WTC11 (cell line): ENCODE measurements at regions not wholly inside any gene's neighbourhood (a gene's known extent, or its start where the extent isn't known, plus 50 kb on each side); places are given as distances from the start of the nearest gene placed in this dataset.

Experiments
- ATAC-seq: fragments of 200-7000 bp; cut with Tn5 transposase; 2 replicates; pipeline ENCODE4 v1.10.0; 2021; ENCODE audit warnings: mild to moderate bottlenecking, moderate library complexity
- CTCF ChIA-PET: fragments of 300-600 bp; sonication (Branson Sonifier 250); formaldehyde crosslinking; loops from one replicate; lab custom pipeline; 2021; ENCODE audit warnings: antibody characterized with exemption; lab: Charles Lee
- POLR2A ChIA-PET: fragments of 350-600 bp; sonication (Branson Sonifier 250); formaldehyde crosslinking; loops from one replicate; lab custom pipeline; 2021; ENCODE audit warnings: antibody characterized with exemption; lab: Charles Lee
- DNase-seq: peaks from one replicate; pipeline ENCODE4 v3.0.0; 2021; ENCODE audit warnings: low spot score
- H3K27ac Mint-ChIP-seq: 2 replicates; pipeline ENCODE4 v1.8.0; 2021; ENCODE audit warnings: mixed read lengths
- H3K27me3 Mint-ChIP-seq: 2 replicates; pipeline ENCODE4 v1.8.0; 2021; ENCODE audit warnings: low read depth, mild to moderate bottlenecking, moderate library complexity, mixed read lengths
- H3K36me3 Mint-ChIP-seq: 2 replicates; pipeline ENCODE4 v1.8.0; 2021; ENCODE audit warnings: mixed read lengths
- H3K4me1 Mint-ChIP-seq: 2 replicates; pipeline ENCODE4 v1.8.0; 2022; ENCODE audit warnings: mixed read lengths
- H3K4me3 Mint-ChIP-seq: 2 replicates; pipeline ENCODE4 v1.8.0; 2021; ENCODE audit warnings: mild to moderate bottlenecking, moderate library complexity, mixed read lengths
- H3K9me3 Mint-ChIP-seq: 2 replicates; pipeline ENCODE4 v1.8.0; 2021; ENCODE audit warnings: mixed read lengths
- CBFB ChIP-seq: sonication (generic); formaldehyde crosslinking; IDR thresholded peaks from 2 replicates; pipeline ENCODE4 v1.8.1; 2022; ENCODE audit warnings: mild to moderate bottlenecking, low read depth, missing genetic modification reagents
- ELF4 ChIP-seq: sonication (generic); formaldehyde crosslinking; IDR thresholded peaks from 2 replicates; pipeline ENCODE4 v1.8.1; 2022; ENCODE audit warnings: low read depth, mild to moderate bottlenecking, moderate library complexity, missing genetic modification reagents
- FOXJ3 ChIP-seq: sonication (generic); formaldehyde crosslinking; IDR thresholded peaks from 2 replicates; pipeline ENCODE4 v1.9.0; 2021; ENCODE audit warnings: missing genetic modification reagents, mild to moderate bottlenecking, borderline replicate concordance
- HMGA2 ChIP-seq: fragments of 250-450 bp; sonication (Bioruptor Pico); IDR thresholded peaks from 2 replicates; pipeline ENCODE4 v1.4.0; 2021; ENCODE audit warnings: mild to moderate bottlenecking, moderate library complexity
- IRF2 ChIP-seq: sonication (generic); formaldehyde crosslinking; IDR thresholded peaks from 2 replicates; pipeline ENCODE4 v1.8.0; 2022; ENCODE audit warnings: low read depth, missing genetic modification reagents, borderline replicate concordance
- JUN ChIP-seq: sonication (generic); formaldehyde crosslinking; IDR thresholded peaks from 2 replicates; pipeline ENCODE4 v1.8.0; 2023; ENCODE audit warnings: mild to moderate bottlenecking, missing genetic modification reagents
- NFATC4 ChIP-seq: fragments of 250-450 bp; sonication (Bioruptor Pico); IDR thresholded peaks from 2 replicates; pipeline ENCODE4 v1.9.0; 2021; ENCODE audit warnings: mild to moderate bottlenecking
- NR1H2 ChIP-seq: sonication (generic); formaldehyde crosslinking; IDR thresholded peaks from 2 replicates; pipeline ENCODE4 v1.9.0; 2021; ENCODE audit warnings: mild to moderate bottlenecking, moderate library complexity, missing genetic modification reagents
- OVOL2 ChIP-seq: fragments of 250-450 bp; sonication (Bioruptor Pico); IDR thresholded peaks from 2 replicates; pipeline ENCODE4 v1.9.0; 2021; ENCODE audit warnings: mild to moderate bottlenecking, borderline replicate concordance
- RORB ChIP-seq: fragments of 250-450 bp; sonication (Bioruptor Pico); IDR thresholded peaks from 2 replicates; pipeline ENCODE4 v1.9.0; 2021; ENCODE audit warnings: mild to moderate bottlenecking
- SMAD4 ChIP-seq: sonication (generic); formaldehyde crosslinking; IDR thresholded peaks from 2 replicates; pipeline ENCODE4 v1.8.0; 2022; ENCODE audit warnings: mild to moderate bottlenecking, missing genetic modification reagents
- TEAD4 ChIP-seq: sonication (generic); formaldehyde crosslinking; IDR thresholded peaks from 2 replicates; pipeline ENCODE4 v1.8.0; 2022; ENCODE audit warnings: mild to moderate bottlenecking, missing genetic modification reagents
- ZNF138 ChIP-seq: sonication (generic); formaldehyde crosslinking; conservative IDR thresholded peaks from 2 replicates; pipeline ENCODE4 v1.8.1; 2022; ENCODE audit warnings: mild to moderate bottlenecking, moderate library complexity, missing genetic modification reagents
- ZNF219 ChIP-seq: sonication (generic); formaldehyde crosslinking; IDR thresholded peaks from 2 replicates; pipeline ENCODE4 v1.8.0; 2023; ENCODE audit warnings: missing genetic modification reagents, mild to moderate bottlenecking, borderline replicate concordance
- TF ChIP-seq, protein P1 (sequence below): sonication (generic); formaldehyde crosslinking; IDR thresholded peaks from 2 replicates; pipeline ENCODE4 v1.8.0; 2023; ENCODE audit warnings: missing genetic modification reagents
- TF ChIP-seq, protein P2 (sequence below): fragments of 250-450 bp; sonication (Bioruptor Pico); IDR thresholded peaks from 2 replicates; pipeline ENCODE4 v1.8.0; 2021; ENCODE audit warnings: mild to moderate bottlenecking
- TF ChIP-seq, protein P3 (sequence below): sonication (generic); formaldehyde crosslinking; IDR thresholded peaks from 2 replicates; pipeline ENCODE4 v1.8.1; 2023; ENCODE audit warnings: mild to moderate bottlenecking, moderate library complexity, missing genetic modification reagents
- TF ChIP-seq, protein P4 (sequence below): sonication (generic); formaldehyde crosslinking; IDR thresholded peaks from 2 replicates; pipeline ENCODE4 v1.8.1; 2023; ENCODE audit warnings: mild to moderate bottlenecking, missing genetic modification reagents, moderate library complexity
- TF ChIP-seq, protein P5 (sequence below): sonication (generic); formaldehyde crosslinking; IDR thresholded peaks from 2 replicates; pipeline ENCODE4 v1.8.0; 2022; ENCODE audit warnings: mild to moderate bottlenecking, missing genetic modification reagents
- TF ChIP-seq, protein P6 (sequence below): sonication (generic); formaldehyde crosslinking; IDR thresholded peaks from 2 replicates; pipeline ENCODE4 v1.8.1; 2023; ENCODE audit warnings: mild to moderate bottlenecking, missing genetic modification reagents
- TF ChIP-seq, protein P7 (sequence below): sonication (generic); formaldehyde crosslinking; IDR thresholded peaks from 2 replicates; pipeline ENCODE4 v1.8.0; 2022; ENCODE audit warnings: mild to moderate bottlenecking, missing genetic modification reagents
- TF ChIP-seq, protein P8 (sequence below): fragments of 250-450 bp; sonication (Bioruptor Pico); IDR thresholded peaks from 2 replicates; pipeline ENCODE4 v1.9.0; 2021; ENCODE audit warnings: moderate library complexity, mild to moderate bottlenecking, inconsistent platforms, borderline replicate concordance
- TF ChIP-seq, protein P9 (sequence below): sonication (generic); formaldehyde crosslinking; IDR thresholded peaks from 2 replicates; pipeline ENCODE4 v1.8.0; 2022; ENCODE audit warnings: mild to moderate bottlenecking, missing genetic modification reagents
- TF ChIP-seq, protein P10 (sequence below): fragments of 200-600 bp; IDR thresholded peaks from 2 replicates; pipeline ENCODE4 v1.8.0; 2022; ENCODE audit warnings: antibody characterized with exemption

DNA sequence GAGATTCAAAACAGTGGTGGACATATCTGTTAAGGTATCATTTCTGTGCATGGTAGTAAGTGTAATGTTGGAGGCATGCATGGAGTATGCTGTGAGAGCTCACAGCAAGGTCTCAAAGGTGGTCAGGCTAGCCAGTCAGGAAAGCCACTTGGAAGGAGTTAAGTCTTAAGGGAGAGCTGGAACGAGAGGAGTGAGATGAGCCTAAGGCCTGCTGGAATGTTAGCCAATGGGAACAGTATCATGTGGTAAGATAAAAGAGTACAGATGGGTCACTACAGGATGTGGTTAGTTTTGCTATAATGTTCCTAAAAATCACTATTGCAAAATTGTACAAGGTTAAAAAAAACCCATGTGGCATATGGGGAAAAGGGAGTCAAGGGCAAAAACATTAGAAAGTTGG is 311.7 kb upstream of the E2F7 start:
- Mint-ChIP-seq H3K36me3 (no peaks in the 10 kb centered on the region), H3K9me3 (no peaks in the 10 kb centered on the region), H3K27me3 (no peaks in the 10 kb centered on the region), H3K27ac (no peak overlapping the region), H3K4me1 (peaks cover 11% of the 10 kb centered on the region), H3K4me3 (no peak overlapping the region)
- DNase-seq (no peak), ATAC-seq (peak; percentile 36)
- POLR2A ChIA-PET = no interaction called here
- CTCF ChIA-PET = no interaction called here
- no peak for TF ChIP-seq ZNF219 (CRISPR knock-in tag)
- no peak for TF ChIP-seq CBFB (CRISPR knock-in tag)
- TF ChIP-seq ELF4 = no peak

DNA sequence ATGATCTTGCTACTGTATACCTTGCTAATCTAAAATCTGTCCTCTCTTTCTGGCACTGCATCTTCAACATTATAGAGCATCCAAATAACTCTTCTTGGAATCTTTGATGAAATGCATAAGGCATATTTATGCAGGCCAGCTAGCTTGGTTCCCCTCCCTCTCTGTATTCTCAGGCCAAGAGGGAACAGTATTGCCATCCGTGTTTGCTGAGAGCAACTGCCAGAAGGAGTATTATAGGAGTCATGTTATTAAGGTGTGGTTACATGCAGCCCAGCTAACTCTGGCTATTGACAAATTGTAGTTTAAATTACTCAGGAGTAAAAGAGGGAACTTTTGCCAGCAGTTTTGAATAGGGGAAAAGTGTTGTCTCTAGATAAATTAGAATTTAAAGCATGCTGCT is 309.3 kb upstream of the E2F7 start:
- no peak overlapping the region for H3K4me3 Mint-ChIP-seq
- no peak overlapping the region for H3K27ac Mint-ChIP-seq
- ChIA-PET POLR2A (no interaction called here), CTCF (no interaction called here)
- DNase-seq (no peak), ATAC-seq (no peak)
- TF ChIP-seq, protein P1, sequence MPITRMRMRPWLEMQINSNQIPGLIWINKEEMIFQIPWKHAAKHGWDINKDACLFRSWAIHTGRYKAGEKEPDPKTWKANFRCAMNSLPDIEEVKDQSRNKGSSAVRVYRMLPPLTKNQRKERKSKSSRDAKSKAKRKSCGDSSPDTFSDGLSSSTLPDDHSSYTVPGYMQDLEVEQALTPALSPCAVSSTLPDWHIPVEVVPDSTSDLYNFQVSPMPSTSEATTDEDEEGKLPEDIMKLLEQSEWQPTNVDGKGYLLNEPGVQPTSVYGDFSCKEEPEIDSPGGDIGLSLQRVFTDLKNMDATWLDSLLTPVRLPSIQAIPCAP = no peak
- TF ChIP-seq IRF2 (CRISPR knock-in tag) (no peak), SMAD4 (CRISPR knock-in tag) (no peak), NR1H2 (CRISPR knock-in tag) (no peak), TEAD4 (CRISPR knock-in tag) (no peak), HMGA2 (CRISPR knock-in tag) (no peak)
- TF ChIP-seq, protein P2, sequence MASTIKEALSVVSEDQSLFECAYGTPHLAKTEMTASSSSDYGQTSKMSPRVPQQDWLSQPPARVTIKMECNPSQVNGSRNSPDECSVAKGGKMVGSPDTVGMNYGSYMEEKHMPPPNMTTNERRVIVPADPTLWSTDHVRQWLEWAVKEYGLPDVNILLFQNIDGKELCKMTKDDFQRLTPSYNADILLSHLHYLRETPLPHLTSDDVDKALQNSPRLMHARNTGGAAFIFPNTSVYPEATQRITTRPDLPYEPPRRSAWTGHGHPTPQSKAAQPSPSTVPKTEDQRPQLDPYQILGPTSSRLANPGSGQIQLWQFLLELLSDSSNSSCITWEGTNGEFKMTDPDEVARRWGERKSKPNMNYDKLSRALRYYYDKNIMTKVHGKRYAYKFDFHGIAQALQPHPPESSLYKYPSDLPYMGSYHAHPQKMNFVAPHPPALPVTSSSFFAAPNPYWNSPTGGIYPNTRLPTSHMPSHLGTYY = no peak
- peaks cover 4% of the 10 kb centered on the region for H3K4me1 Mint-ChIP-seq
- H3K36me3 Mint-ChIP-seq = no peaks in the 10 kb centered on the region
- H3K27me3 Mint-ChIP-seq = no peaks in the 10 kb centered on the region
- no peaks in the 10 kb centered on the region for H3K9me3 Mint-ChIP-seq

DNA sequence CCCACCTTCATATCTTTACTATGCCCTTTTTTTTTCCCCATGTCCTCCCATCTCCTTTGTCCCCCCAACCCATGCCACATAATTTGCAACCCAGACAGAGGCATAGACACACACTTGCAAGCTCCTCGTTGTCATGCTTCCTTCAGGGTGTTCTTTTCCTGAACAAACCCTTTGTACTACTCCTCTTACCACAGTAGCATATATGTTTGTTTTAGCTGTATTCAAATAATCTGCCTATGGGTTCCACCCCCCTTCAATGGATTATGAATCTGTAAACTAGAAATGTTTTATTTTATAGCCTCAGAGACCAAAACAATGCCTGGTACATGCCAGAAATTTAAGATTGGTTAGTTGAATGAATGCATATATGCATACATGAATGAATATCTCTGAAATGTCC is 307.1 kb upstream of the E2F7 start:
- POLR2A ChIA-PET = no interaction called here
- CTCF ChIA-PET = no interaction called here
- TF ChIP-seq, protein P3, sequence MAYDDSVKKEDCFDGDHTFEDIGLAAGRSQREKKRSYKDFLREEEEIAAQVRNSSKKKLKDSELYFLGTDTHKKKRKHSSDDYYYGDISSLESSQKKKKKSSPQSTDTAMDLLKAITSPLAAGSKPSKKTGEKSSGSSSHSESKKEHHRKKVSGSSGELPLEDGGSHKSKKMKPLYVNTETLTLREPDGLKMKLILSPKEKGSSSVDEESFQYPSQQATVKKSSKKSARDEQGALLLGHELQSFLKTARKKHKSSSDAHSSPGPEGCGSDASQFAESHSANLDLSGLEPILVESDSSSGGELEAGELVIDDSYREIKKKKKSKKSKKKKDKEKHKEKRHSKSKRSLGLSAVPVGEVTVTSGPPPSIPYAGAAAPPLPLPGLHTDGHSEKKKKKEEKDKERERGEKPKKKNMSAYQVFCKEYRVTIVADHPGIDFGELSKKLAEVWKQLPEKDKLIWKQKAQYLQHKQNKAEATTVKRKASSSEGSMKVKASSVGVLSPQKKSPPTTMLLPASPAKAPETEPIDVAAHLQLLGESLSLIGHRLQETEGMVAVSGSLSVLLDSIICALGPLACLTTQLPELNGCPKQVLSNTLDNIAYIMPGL (CRISPR knock-in tag) = no peak
- TF ChIP-seq, protein P4, sequence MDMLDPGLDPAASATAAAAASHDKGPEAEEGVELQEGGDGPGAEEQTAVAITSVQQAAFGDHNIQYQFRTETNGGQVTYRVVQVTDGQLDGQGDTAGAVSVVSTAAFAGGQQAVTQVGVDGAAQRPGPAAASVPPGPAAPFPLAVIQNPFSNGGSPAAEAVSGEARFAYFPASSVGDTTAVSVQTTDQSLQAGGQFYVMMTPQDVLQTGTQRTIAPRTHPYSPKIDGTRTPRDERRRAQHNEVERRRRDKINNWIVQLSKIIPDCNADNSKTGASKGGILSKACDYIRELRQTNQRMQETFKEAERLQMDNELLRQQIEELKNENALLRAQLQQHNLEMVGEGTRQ (CRISPR knock-in tag) = no peak
- TF ChIP-seq, protein P5, sequence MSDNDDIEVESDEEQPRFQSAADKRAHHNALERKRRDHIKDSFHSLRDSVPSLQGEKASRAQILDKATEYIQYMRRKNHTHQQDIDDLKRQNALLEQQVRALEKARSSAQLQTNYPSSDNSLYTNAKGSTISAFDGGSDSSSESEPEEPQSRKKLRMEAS = no peak
- TF ChIP-seq, protein P6, sequence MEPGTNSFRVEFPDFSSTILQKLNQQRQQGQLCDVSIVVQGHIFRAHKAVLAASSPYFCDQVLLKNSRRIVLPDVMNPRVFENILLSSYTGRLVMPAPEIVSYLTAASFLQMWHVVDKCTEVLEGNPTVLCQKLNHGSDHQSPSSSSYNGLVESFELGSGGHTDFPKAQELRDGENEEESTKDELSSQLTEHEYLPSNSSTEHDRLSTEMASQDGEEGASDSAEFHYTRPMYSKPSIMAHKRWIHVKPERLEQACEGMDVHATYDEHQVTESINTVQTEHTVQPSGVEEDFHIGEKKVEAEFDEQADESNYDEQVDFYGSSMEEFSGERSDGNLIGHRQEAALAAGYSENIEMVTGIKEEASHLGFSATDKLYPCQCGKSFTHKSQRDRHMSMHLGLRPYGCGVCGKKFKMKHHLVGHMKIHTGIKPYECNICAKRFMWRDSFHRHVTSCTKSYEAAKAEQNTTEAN (CRISPR knock-in tag) = no peak
- no peak for TF ChIP-seq NFATC4 (CRISPR knock-in tag)
- TF ChIP-seq RORB (CRISPR knock-in tag) = no peak
- no peak for TF ChIP-seq OVOL2
- TF ChIP-seq, protein P7, sequence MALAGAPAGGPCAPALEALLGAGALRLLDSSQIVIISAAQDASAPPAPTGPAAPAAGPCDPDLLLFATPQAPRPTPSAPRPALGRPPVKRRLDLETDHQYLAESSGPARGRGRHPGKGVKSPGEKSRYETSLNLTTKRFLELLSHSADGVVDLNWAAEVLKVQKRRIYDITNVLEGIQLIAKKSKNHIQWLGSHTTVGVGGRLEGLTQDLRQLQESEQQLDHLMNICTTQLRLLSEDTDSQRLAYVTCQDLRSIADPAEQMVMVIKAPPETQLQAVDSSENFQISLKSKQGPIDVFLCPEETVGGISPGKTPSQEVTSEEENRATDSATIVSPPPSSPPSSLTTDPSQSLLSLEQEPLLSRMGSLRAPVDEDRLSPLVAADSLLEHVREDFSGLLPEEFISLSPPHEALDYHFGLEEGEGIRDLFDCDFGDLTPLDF (CRISPR knock-in tag) = no peak
- TF ChIP-seq, protein P8, sequence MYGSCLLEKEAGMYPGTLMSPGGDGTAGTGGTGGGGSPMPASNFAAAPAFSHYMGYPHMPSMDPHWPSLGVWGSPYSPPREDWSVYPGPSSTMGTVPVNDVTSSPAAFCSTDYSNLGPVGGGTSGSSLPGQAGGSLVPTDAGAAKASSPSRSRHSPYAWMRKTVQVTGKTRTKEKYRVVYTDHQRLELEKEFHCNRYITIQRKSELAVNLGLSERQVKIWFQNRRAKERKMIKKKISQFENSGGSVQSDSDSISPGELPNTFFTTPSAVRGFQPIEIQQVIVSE (CRISPR knock-in tag) = no peak
- TF ChIP-seq JUN (CRISPR knock-in tag) = no peak
- TF ChIP-seq ZNF138 = no peak
- TF ChIP-seq, protein P9, sequence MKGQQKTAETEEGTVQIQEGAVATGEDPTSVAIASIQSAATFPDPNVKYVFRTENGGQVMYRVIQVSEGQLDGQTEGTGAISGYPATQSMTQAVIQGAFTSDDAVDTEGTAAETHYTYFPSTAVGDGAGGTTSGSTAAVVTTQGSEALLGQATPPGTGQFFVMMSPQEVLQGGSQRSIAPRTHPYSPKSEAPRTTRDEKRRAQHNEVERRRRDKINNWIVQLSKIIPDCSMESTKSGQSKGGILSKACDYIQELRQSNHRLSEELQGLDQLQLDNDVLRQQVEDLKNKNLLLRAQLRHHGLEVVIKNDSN (CRISPR knock-in tag) = no peak
- TF ChIP-seq, protein P10, sequence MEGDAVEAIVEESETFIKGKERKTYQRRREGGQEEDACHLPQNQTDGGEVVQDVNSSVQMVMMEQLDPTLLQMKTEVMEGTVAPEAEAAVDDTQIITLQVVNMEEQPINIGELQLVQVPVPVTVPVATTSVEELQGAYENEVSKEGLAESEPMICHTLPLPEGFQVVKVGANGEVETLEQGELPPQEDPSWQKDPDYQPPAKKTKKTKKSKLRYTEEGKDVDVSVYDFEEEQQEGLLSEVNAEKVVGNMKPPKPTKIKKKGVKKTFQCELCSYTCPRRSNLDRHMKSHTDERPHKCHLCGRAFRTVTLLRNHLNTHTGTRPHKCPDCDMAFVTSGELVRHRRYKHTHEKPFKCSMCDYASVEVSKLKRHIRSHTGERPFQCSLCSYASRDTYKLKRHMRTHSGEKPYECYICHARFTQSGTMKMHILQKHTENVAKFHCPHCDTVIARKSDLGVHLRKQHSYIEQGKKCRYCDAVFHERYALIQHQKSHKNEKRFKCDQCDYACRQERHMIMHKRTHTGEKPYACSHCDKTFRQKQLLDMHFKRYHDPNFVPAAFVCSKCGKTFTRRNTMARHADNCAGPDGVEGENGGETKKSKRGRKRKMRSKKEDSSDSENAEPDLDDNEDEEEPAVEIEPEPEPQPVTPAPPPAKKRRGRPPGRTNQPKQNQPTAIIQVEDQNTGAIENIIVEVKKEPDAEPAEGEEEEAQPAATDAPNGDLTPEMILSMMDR = no peak
- TF ChIP-seq FOXJ3 (CRISPR knock-in tag) = no peak

More for the DNA sequence above, 307.1 kb upstream of the E2F7 start:
- Mint-ChIP-seq H3K27ac (no peak overlapping the region), H3K9me3 (peaks cover 5% of the 10 kb centered on the region; the same call in 1 of the 2 replicates), H3K4me1 (no peaks in the 10 kb centered on the region), H3K36me3 (no peaks in the 10 kb centered on the region; the same call in 1 of the 2 replicates), H3K4me3 (no peak overlapping the region), H3K27me3 (no peaks in the 10 kb centered on the region)
- ATAC-seq = no peak
- no peak for DNase-seq
